ENCODE measurements at regions not wholly inside any gene's neighbourhood (a gene's known extent, or its start where the extent isn't known, plus 50 kb on each side); places are given as distances from the start of the nearest gene placed in this dataset.
"Not testable (repeated sequence)": the region's sequence is repeated elsewhere in the genome, so short reads cannot be mapped to it uniquely, and the experiment has no call there.

DNA sequence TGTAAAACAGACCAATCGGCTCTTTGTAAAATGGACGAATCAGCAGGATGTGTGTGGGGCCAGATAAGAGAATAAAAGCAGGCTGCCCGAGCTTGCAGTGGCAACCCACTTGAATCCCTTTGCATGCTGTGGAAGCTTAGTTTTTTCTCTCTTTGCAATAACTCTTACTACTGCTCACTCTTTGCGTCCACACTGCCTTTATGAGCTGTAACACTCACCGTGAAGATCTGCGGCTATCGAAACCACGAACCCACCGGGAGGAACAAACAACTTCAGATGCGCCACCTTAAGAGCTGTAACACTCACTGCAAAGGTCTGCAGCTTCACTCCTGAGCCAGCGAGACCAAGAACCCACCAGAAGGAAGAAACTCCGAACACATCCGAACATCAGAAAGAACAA is 722.7 kb downstream of the DIAPH3 start:
- DNase-seq, result not testable (repeated sequence)

DNA sequence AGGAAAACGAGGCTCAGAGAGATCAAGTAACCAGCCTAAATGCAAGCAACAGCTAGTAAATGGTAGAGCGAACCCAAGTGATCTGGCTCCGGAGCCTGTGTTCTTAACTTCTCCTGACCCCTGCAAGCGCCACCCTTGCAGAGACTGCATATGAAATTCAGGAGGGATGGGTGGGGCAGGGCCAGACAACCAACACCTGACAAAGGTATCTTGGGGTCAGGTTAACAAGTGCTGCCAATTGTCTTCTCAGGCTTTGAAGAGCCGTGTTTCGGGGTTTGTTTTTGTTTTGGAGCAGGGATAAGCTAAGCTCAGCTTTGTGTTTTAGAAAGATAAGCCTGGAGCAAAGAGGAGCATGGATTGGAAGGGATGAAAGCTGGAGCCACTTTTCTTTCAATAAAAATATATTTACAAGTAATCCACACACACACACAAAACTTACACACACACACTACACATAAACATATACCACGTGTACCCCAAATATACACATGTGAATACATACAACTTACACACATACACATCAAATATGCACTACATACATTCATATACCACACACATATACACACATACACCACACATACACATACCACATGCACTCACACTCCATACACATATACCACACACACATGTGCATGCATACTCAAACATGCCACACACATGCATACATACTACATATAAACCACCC is 722.0 kb downstream of the DIAPH3 start:
- no peak for DNase-seq

DNA sequence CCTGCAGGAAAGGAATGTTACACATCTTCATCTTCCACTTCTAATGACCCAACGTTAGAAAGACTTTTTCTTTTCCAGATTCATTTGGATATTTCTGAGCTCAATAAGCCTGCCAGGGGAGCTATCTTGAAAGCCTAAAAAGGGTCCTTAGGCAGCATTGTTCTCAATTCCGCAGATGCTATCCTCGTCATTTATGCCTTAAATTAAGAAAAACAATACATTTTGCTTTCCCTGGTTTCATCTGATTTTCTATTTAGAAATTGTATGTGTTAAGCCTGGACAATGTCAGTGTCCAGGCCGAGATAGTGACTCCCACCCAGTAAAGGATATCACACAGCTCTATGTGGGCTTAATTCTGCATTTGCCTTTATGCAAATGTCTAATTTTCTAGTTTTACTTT is 721.3 kb downstream of the DIAPH3 start:
- no peak for DNase-seq

DNA sequence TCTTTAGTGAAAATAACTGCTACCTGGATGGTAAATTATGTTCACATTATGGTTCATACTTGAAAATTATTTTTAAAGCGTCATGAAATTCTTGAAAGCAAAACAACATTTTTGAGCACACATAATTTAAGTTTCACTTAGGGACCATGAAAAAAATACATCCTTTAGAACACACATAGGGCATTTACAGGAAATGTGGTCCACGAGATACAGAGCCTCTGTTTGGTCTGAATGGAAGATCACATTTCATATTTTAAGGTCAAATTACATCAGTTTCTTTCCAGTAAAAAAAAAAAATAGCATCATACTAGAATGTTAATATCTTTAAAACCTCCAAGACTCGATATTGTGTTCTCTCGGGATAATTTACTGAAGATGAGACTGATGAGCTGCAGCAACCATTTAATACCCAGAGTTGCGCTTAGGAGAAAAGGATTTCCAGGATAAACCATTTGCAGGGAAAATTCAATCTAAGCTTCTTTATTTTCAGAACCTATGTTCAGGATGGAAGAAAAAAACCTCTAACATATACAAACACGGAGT is 720.7 kb downstream of the DIAPH3 start:
- no peak for DNase-seq

DNA sequence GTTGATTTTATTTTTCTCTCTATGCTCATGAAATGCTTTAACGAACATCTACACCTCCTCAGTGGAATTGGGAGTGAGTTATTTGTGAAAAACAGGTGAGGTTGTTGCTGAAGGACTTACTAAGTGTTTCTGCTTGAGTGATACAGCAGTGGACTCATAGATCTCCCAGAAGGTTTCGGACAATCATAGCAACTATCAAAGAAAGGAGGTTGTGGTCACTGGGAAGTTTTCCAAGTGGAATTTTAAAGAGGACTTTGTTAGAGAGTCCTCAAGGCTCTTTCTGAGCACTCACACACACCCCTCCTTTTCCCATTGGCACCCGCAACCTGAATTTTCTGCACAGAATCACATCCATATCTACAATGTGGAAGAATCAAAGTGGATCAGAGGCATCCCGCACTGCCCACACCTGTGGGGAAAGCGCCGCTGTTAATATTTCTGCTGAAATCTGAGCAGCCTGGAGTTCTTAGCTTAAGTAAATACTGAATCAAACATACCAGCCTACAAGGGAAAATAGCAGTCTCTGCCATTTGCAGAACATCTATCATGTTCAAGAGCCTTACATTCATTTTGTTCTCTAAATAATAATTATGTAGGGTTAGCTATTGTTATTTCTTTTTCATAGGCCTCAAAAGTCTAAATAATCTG is 719.4 kb downstream of the DIAPH3 start:
- DNase-seq, result no peak

DNA sequence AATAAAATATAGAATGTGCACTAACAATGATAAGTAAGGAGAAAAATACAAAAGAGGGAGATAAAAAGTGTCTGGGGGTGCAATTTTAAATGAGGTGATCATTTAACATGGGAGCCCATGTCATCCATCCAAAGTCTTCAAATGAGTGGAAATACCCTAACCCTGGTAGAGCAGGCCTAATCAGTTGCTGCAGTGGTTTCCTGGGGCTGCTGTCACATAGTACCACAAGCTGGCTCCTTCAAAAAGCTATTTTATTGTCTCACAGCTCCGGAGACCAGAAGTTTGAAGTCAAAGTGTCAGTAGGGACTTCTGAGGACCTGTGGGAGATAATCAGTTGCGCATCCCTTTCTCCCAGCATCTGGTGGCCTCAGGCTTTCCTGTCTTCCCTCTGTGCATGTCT is 717.9 kb downstream of the DIAPH3 start:
- no peak for DNase-seq

DNA sequence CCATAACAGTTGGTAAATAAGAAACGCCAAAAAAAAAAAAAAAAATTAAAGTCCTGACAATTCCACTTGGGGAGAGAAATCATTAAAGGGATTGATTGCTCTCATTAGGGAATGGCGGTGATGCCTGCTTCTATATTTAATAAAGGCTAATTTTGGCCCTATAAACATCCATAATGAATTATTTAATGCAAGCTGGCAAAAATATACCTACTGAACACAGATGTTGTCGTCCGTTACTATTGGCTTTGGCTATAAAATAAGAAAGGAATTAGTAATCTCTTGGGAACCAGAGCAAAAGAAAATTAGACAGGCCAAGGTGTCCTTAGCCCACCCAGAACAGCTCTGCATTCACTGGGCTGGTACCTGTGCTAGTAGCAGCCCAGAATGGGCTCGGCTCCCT is 717.3 kb downstream of the DIAPH3 start:
- no peak for DNase-seq

DNA sequence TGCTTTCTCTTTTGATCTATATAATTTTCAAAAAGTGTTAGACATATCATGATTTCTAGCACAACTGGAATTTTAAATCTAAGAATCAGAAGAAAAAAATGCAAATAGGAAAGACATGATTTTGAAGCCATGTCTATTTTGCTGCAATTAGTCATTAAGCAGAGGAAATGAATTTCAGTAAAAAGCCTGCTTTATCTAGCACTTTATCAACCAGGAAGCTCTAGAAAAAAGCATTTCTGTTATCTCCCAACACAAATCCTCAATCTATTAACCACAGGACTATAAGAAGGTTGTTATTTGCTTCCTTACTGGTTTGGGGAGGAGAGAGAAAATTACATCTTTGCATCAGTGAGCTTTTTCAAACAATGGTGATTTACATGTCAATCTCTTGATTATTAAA is 716.7 kb downstream of the DIAPH3 start:
- DNase-seq, result no peak

DNA sequence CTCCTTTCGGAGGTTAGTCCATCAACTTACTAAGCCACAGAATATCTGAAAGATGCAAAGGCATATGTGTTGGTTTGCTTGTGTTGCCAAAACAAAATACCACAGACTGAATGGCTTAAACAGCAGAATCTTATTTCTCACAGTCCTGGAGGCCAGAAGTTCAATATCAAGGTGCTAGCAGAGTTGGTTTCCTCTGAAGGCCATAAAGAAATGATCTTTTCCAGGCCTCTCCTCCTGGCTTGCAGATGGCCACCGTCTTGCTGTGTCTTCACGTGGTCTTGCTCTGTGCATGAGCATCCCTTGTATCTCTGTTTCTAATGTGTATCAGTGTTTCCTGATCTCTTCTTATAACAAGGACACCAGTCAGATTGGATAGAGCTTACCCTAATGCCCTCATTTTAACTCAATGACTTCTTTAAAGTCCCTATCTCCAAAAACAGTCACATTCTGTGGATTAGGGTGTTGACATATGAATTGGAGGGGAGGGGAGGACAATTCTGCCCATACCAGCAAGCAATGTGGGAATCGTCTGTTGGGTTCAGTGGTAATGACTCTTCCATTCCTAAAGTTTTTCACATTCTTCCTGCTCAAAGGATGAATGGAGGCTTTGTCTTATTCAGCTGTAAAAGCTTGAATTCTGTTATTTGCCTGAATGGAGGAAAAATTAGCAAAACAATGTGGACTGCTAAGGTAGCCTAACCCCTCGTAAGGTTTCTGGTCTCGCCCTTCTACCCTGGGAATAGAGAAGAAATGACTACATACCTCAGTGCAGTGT is 715.7 kb downstream of the DIAPH3 start:
- DNase-seq, result no peak

DNA sequence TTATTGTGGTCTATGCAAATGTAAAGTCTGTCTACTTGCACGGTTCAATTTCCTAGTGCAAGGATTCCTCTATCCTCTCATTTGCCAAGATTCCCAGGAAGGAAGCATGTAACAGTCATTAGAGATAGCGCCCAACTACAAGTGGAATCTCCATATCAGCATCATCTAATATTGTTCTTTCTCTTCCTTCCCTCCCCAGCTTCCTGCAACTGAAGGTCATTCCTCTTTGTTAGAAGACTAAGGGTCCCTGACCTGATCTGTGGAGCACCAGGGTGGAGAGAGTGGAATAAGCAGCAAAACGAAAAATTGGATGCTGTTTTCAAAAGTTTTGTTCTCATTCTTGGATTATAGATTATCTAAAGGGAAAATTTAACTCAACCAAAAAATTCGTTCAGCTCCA is 714.0 kb downstream of the DIAPH3 start:
- DNase-seq, result no peak

DNA sequence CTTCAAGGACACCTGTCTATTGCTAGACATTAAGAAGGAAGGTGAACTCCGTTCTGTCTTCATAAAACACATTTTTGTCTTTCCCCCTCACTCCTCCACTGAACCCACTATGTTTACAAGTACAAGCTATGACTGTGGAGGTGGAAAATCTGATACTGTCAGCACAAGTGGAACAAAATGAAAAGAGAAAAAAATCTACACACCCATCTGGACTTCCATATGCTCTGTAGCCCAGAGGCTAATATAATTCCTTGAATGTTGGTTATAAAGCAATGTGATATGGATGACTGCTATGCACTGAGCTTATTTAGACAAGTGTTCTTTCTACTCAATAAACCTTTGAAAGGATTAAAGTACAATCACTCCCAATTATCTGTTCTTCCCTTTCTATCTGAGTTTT is 713.5 kb downstream of the DIAPH3 start:
- DNase-seq, result no peak

DNA sequence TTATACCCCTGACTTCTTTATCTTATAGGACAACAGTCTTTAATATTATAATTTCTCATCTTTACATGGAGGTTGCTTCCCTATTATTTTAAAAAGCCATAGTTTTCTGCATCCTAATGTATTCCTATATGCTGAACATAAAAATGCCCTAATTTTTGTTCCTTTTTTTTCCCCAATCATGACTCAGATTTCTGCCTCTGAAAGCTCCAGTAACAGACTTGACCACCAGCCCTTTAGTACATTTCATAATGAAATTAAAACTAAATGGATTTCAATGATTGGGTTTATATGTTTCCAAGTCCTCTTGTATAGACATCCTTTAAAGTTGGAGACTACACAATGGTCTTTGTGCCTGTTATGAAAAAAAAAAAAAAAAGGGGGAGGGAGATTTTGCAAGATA is 712.5 kb downstream of the DIAPH3 start:
- no peak for DNase-seq

DNA sequence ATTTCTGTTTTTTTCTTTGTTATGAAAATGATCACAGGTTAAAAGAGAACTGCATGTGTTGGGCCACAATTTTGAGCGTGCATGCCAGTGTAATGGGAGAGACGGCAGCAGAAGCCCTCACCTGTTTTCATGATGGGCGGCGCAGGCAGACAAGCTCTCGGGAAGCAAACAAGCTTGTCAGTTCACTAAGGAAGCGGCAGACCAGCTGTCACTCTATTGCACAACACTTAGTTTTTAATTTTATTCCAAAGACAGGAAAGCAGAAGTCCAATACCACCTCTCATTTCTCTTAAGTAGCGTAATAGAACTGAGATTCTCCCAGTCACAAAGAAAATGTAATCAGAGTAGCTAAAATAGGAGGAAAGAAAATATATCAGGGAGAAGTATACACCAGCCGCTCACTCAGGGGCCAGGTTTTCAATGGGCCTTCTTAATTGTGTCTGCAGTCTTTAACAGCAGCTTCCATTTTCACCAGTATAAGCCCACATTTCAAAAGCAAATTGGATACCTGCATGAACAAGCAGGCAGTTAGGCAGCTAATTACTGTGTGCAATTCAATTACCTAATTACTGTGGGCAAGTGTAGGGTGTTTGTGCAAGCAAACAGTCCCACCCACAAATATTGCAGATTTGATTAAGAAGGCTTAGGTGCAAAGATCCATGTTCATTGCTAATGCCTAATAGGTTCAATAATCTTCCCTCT is 711.4 kb downstream of the DIAPH3 start:
- DNase-seq, result no peak

DNA sequence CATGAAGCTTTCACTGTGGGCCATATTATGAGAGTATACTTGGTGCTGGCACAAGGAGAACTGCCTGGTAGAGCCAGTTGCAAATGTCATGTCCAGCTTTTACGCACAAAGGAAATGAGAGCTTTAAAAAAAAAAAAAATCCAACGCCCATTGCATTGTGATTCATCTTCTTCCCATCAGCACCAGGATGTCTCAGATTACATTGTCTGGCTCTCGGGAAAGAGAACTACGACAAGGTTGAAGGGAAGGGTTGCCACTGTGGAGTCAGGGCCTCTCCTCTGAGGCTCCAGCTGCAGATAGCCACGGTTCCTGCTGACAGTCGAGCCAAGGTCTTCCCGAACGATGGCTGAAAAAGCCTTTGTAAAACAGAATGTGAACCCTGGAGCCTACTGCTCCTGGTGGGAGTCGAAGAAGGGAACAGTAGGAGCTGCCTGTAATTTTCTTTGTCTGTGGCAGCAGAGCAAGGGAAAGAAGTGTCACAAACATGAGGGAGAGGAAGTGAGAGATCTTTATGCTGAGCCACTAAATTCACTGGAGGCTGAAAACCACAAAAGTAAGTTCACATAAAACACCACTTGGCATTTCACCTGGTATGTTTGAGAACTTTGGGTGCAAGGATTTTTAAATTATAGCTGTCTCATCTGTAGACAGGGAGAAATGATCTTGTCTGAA is 704.7 kb downstream of the DIAPH3 start:
- DNase-seq, result no peak

DNA sequence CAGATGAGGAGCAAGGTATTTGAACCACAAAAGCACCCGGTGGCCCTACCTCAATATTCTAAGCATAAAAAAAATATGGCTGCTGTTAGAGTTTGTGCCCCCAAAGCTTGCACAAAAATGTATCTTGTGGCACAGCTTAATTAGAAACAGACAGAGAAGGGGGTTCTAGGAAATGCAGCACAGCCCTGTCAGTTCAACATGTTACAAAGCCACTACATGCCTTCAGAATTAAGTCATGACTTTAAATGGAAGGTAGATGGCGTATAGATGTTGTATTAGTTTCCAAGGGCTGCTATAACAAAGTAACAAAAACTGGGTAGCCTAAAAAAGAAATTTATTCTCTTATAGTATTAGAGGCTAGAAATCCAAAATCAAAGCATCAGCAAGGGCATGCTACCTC is 703.8 kb downstream of the DIAPH3 start:
- no peak for DNase-seq

DNA sequence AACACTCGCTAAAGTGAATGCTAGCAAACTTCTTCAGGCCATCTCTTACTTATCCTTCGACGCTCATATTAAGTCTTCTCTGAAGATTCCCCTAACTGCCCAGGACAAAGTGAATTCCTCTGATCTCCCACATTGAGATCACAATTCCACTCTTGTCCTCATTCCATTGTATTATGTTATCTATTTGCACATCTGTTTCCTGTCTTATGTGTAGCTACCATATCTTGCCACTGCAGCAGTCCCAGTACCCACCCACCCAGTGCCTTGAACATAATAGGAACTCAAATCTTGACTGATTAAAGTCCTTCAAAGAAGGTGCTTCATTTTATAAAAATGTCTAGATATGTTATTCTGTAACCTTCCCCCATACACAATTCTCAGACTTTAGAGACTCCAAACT is 702.3 kb downstream of the DIAPH3 start:
- no peak for DNase-seq

DNA sequence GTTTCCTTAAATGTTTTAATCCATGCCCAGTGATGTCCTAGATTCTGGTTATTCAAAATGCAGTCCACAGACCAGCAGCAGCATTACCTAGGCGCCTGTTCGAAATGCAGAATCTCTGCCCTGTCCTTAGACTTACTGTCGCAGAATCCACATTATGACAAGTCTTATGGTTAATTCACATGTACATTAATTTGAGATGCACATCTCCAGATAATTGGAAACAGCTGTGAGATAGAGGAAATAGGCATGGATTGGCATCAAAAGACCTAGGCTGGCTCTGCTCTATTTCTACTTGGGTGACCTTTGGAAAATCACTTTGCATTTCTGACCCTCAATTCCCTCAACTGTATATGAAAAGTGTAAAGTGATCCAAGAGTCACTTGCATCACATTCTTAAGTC is 700.7 kb downstream of the DIAPH3 start:
- DNase-seq, result no peak

DNA sequence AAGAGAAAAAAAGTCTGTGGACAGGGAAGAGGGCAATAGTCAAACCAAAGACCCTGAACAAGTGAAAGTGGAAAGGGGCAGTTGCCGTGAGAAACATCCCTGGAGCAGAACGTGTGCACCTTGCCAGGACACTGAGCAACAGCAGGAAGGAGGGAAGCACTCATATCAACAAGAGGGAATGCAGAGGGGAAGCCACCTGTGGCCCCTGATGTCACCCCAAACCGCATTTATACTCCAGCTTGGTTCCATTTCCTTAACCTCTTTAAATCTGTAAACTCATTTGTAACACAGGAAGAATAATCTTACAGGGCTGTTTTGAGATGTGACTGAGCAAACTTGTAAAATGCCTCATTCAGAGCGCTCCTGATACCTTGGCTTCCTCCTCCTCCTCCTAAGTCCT is 698.8 kb downstream of the DIAPH3 start:
- no peak for DNase-seq

DNA sequence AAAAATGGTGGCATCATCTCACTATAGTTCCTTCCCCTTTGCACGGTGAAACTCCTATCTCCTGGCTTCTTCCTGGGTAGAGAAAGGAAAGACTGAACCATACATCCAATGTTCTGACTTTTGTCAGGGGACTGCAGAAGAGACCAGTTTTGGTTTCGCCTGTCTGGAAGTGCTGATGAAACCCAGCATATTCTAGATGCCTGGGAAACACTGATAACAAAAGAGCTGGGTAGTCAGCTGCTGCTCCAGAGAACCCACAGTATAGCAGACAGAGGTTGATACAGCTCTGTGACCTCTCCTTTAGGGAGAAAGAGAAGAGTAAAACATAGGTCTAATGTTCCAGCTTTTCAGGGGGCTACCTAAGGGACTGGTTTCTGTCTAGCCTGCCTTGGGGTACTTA is 695.3 kb downstream of the DIAPH3 start:
- DNase-seq, result no peak

DNA sequence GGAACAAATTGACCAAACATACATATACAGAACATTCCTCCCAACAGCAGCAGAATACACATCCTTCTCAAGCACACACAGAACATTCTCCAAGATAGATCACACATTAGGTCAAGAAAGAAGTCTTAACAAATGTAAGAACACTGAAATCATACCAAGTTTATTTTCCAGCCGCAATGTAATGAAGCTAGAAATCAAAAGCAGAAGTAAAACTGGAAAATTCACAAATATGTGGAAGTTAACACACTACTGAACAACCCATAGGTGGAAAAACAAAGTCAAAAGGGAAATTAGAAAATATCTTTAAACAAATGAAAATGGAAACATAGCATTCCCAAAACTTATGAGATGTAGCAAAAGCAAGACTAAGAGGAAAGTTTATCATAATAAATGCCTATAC is 692.6 kb downstream of the DIAPH3 start:
- no peak for DNase-seq

DNA sequence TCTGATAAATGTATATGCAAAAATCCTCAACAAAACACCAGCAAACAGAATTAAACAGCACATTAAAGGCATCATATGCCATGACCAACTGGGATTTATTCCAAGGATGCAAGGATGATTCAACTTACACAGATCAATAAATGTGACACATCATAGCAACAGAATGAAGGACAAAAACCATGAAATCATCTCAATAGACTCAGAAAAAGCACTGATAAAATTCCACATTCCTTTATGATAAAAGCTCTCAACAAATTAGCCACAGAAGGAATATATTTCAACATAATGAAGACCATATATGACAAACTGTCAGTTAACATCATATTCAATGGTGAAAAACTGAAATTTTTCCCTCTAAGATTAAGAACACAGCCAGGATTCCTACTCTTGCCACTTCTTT is 691.6 kb downstream of the DIAPH3 start:
- no peak for DNase-seq

DNA sequence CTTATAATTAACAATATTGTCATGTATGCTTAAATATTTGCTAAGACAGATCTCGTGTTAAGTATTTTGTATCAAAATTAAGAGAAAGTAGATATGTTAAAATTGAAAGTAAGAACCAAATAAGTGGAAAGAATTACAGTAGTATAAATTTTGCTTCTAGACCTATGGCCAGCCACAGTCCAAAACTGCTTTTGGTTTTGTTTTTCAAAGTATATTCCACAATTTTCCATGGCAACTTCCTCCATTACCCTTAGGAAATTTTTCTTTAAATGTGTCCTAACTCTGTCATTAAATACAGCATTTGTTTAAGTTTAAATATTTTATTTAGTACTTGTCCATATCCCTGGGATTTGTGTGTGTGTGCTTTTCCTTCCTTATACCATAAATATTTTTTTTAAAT is 689.0 kb downstream of the DIAPH3 start:
- no peak for DNase-seq

DNA sequence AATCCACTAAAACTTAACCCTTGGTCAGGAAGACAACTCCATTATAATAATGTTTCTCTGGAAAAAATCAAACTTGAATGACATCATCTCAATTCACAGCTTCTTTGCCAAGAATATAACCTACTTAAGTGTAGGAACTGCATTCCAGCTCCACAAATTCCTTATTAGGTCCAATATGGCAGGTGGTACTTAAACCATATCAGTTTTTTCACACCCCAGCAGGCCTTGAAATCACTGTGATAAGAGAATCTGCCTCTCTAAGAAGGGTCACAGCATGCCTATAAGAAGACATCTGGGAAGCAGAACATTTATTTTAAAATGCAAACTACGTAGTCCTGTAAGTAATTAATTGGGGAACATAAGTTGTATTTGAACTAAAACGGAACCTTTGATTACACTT is 687.8 kb downstream of the DIAPH3 start:
- DNase-seq, result no peak

Data from right forelimb (tissue), 1 donor.